ENCODE measurements at regions not wholly inside any gene's neighbourhood (a gene's known extent, or its start where the extent isn't known, plus 50 kb on each side); places are given as distances from the start of the nearest gene placed in this dataset.

DNA sequence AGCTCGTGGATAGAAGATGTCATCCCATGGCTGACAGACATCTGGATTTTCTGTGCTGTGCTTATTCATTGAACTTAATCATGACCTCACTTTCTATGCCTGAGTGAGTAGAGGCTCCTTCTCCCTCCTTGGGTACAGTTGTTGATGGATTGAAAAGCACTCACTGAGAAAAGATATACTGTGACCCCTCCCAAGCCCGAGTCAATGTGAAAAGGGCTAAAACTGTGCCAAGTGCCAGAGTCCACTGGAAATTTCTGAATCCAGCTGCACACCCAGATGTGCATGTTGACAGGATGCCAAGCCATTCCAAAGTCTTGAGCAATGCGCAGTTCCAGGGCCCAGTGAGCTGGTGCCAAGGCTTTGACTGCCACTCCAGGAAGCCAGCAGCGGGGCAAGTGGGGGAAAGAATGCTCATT lies 473.0 kb downstream of the NTRK2 start:
- no peaks in the 10 kb centered on the region for H3K9me3 ChIP-seq
- no peak overlapping the region for H3K27ac ChIP-seq
- peaks cover 0 to 7% (median 0%) of the 10 kb centered on the region in 4 donors for H3K4me1 ChIP-seq
- TF ChIP-seq POLR2AphosphoS5 (IDR thresholded peaks at IDR 0.05) (no peak), POLR2A (IDR thresholded peaks at IDR 0.05) (no peak), EP300 (IDR thresholded peaks at IDR 0.05) (no peak)
- TF ChIP-seq, protein P1, sequence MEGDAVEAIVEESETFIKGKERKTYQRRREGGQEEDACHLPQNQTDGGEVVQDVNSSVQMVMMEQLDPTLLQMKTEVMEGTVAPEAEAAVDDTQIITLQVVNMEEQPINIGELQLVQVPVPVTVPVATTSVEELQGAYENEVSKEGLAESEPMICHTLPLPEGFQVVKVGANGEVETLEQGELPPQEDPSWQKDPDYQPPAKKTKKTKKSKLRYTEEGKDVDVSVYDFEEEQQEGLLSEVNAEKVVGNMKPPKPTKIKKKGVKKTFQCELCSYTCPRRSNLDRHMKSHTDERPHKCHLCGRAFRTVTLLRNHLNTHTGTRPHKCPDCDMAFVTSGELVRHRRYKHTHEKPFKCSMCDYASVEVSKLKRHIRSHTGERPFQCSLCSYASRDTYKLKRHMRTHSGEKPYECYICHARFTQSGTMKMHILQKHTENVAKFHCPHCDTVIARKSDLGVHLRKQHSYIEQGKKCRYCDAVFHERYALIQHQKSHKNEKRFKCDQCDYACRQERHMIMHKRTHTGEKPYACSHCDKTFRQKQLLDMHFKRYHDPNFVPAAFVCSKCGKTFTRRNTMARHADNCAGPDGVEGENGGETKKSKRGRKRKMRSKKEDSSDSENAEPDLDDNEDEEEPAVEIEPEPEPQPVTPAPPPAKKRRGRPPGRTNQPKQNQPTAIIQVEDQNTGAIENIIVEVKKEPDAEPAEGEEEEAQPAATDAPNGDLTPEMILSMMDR (IDR thresholded peaks at IDR 0.05), result no peak
- ATAC-seq (ENCODE audit: low FRiP score in 2 of 2), result peak; percentile 43 to 49
- no peaks in the 10 kb centered on the region for H3K36me3 ChIP-seq
- 66 to 68% methylated on average over 4 of the region's 4 CpGs for WGBS, 2 donors
- DNase-seq, result no peak
- H3K27me3 ChIP-seq, result no peaks in the 10 kb centered on the region
- H3K4me3 ChIP-seq, result no peak overlapping the region

DNA sequence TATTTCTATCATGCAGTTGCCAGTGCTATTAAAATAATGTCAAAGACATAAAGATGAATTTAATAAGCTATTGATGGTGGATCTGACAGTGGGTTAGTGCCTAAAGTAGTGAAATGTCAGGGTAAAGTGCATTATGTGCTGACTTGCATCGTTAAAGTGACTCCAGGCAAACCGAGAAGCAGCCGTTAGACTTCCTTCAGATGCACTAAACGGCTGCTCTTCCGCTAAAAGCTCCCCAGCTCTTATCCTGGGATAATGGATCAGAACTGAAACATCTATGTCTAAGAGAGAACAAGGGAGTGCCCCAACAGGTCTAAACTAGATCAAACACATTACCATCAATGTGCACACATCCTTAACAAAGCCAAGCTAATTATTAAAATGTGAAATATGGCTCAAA lies 468.2 kb downstream of the NTRK2 start:
- Histone ChIP-seq H3K27ac (no peak overlapping the region), H3K9me3 (no peaks in the 10 kb centered on the region), H3K4me1 (peaks cover 0 to 3% (median 0%) of the 10 kb centered on the region in 4 donors), H3K36me3 (no peaks in the 10 kb centered on the region), H3K27me3 (no peaks in the 10 kb centered on the region), H3K4me3 (no peak overlapping the region)
- 83 to 88% methylated on average over 5 of the region's 5 CpGs for WGBS, 2 donors
- DNase-seq (no peak), ATAC-seq (ENCODE audit: low FRiP score in 2 of 2) (no peak)
- TF ChIP-seq, protein P1 (IDR thresholded peaks at IDR 0.05), result no peak
- TF ChIP-seq EP300 (IDR thresholded peaks at IDR 0.05) (no peak), POLR2A (IDR thresholded peaks at IDR 0.05) (no peak), POLR2AphosphoS5 (IDR thresholded peaks at IDR 0.05) (no peak)

DNA sequence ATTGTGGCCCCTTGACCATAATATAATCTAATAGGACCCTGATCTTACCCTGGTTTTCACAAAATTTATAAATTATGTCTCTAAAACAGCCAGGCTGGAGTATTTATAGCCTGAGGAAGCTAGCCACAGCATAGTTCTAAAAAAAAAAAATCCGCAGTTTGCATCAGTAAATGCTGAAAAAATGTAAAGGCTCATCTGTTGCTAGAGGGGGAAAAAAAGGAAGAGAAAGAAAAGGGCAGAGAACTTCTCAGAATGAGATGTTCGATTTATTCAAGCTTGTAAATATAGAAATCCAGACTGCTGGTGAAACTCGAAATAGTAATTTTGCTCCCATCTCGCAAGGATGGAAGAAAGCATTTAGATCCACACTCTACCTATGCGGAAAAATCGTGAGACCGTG lies 467.5 kb downstream of the NTRK2 start:
- 89 to 91% methylated on average over 7 of the region's 7 CpGs for WGBS, 2 donors
- ATAC-seq (ENCODE audit: low FRiP score in 2 of 2) (no peak), DNase-seq (no peak)
- Histone ChIP-seq H3K4me3 (no peak overlapping the region), H3K4me1 (no peaks in the 10 kb centered on the region), H3K9me3 (peaks cover 0 to 3% (median 0%) of the 10 kb centered on the region in 4 donors), H3K27me3 (no peaks in the 10 kb centered on the region), H3K36me3 (no peaks in the 10 kb centered on the region), H3K27ac (no peak overlapping the region)
- TF ChIP-seq EP300 (IDR thresholded peaks at IDR 0.05), result no peak
- TF ChIP-seq, protein P1 (IDR thresholded peaks at IDR 0.05), result no peak
- no peak for TF ChIP-seq POLR2AphosphoS5 (IDR thresholded peaks at IDR 0.05)
- no peak for TF ChIP-seq POLR2A (IDR thresholded peaks at IDR 0.05)

DNA sequence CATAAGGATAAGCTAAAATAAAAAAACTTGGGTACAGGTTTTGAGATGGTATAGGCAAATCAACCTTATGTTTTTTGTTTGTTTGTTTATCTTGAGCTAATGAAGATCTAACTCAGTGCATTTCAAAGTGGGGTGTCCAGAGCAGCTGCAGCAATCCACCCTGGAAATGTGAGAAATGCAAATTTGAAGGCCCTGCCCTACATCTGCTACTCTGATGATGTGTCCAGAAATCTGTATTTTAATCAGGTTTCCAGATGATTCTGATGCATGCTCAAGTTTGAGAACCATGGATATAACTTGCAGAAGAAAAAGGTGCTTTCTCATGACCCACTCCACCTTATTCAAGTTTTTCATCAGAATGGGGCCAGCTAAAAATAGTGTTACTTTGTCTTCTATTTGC lies 467.0 kb downstream of the NTRK2 start:
- Histone ChIP-seq H3K9me3 (peaks cover 0 to 3% (median 0%) of the 10 kb centered on the region in 4 donors), H3K27ac (no peak overlapping the region), H3K4me1 (no peaks in the 10 kb centered on the region), H3K36me3 (no peaks in the 10 kb centered on the region), H3K4me3 (no peak overlapping the region), H3K27me3 (no peaks in the 10 kb centered on the region)
- TF ChIP-seq POLR2A (IDR thresholded peaks at IDR 0.05) (no peak), EP300 (IDR thresholded peaks at IDR 0.05) (no peak), POLR2AphosphoS5 (IDR thresholded peaks at IDR 0.05) (no peak)
- TF ChIP-seq, protein P1 (IDR thresholded peaks at IDR 0.05), result no peak
- DNase-seq, result no peak
- ATAC-seq (ENCODE audit: low FRiP score in 2 of 2), result no peak

DNA sequence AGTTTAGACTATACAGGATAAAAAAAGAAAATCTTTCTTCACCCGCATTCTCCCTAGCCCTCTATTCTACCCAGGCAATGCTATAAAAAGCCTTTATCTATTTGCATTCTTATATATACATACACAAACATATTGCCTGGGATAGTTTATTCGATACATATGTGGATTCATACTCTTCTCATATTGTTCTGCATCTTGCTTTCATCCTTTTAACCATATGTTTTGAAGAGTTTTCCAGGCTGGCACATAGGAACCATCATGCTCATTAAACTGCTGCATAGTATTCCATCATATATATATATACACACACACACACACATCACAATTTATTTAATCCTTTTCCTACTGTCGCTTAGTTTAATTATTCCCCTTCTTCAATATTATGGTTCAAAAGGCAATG lies 461.2 kb downstream of the NTRK2 start:
- no peaks in the 10 kb centered on the region for H3K4me1 ChIP-seq
- H3K27ac ChIP-seq, result no peak overlapping the region
- DNase-seq, result no peak
- no peak overlapping the region for H3K4me3 ChIP-seq
- TF ChIP-seq POLR2A (IDR thresholded peaks at IDR 0.05), result no peak
- no peak for TF ChIP-seq EP300 (IDR thresholded peaks at IDR 0.05)
- TF ChIP-seq POLR2AphosphoS5 (IDR thresholded peaks at IDR 0.05), result no peak
- TF ChIP-seq, protein P1 (IDR thresholded peaks at IDR 0.05), result no peak
- WGBS, 2 donors, result 91 to 92% methylated on average over 3 of the region's 3 CpGs
- H3K27me3 ChIP-seq, result no peaks in the 10 kb centered on the region
- ATAC-seq (ENCODE audit: low FRiP score in 2 of 2), result no peak
- H3K36me3 ChIP-seq, result no peaks in the 10 kb centered on the region
- H3K9me3 ChIP-seq, result peaks cover 0 to 3% (median 0%) of the 10 kb centered on the region in 4 donors
